GM20000 (cell line): ENCODE measurements at regions not wholly inside any gene's neighbourhood (a gene's known extent, or its start where the extent isn't known, plus 50 kb on each side); places are given as distances from the start of the nearest gene placed in this dataset.

Experiments used
- DNase-seq: peaks from one replicate; pipeline ENCODE4 v3.0.0; 2012; ENCODE audit warnings: low spot score
- TF ChIP-seq, protein P1 (sequence below): IDR thresholded peaks from 2 replicates; pipeline ENCODE4 v1.5.1; 2012; ENCODE audit warnings: mild to moderate bottlenecking, control low read depth; ENCODE audit errors: extremely low read depth, missing control alignments

DNA sequence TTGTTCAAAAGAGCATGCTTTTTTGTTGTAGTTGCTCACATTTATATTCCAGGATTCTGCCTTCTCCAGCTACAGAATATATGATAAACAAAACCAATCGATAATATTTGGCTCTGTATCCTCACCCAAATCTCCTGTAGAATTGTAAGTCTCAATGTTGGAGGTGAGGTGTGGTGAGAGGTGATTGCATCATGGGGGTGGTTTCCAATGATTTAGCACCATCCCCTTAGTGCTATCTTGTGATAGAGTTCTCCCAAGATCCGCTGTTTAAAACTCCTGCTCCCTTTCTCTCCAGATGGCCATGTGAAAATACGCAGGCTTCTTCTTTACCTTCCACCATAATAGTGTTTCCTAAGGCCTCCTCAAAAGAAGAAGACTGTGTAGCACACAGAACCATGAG lies 98.7 kb upstream of the SCN7A start:
- DNase-seq = no peak
- TF ChIP-seq, protein P1, sequence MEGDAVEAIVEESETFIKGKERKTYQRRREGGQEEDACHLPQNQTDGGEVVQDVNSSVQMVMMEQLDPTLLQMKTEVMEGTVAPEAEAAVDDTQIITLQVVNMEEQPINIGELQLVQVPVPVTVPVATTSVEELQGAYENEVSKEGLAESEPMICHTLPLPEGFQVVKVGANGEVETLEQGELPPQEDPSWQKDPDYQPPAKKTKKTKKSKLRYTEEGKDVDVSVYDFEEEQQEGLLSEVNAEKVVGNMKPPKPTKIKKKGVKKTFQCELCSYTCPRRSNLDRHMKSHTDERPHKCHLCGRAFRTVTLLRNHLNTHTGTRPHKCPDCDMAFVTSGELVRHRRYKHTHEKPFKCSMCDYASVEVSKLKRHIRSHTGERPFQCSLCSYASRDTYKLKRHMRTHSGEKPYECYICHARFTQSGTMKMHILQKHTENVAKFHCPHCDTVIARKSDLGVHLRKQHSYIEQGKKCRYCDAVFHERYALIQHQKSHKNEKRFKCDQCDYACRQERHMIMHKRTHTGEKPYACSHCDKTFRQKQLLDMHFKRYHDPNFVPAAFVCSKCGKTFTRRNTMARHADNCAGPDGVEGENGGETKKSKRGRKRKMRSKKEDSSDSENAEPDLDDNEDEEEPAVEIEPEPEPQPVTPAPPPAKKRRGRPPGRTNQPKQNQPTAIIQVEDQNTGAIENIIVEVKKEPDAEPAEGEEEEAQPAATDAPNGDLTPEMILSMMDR = no peak

DNA sequence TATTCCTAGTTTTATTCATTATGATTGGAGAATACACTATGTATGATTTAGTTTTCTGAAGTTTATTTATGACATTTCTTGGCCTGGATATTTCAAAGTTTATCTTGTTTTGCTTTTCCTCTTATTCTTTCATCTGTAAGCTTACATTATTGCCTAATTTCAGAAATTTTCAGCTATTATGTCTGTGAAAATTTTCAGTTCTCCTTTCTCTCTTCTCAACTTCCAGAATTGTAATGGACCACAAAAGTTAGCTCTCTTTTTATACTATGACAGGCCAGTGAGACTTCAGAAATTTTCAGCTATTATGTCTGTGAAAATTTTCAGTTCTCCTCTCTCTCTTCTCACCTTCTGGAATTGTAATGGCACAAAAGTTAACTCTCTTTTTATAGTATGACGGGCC lies 97.2 kb upstream of the SCN7A start:
- no peak for DNase-seq
- TF ChIP-seq, protein P1 = no peak

DNA sequence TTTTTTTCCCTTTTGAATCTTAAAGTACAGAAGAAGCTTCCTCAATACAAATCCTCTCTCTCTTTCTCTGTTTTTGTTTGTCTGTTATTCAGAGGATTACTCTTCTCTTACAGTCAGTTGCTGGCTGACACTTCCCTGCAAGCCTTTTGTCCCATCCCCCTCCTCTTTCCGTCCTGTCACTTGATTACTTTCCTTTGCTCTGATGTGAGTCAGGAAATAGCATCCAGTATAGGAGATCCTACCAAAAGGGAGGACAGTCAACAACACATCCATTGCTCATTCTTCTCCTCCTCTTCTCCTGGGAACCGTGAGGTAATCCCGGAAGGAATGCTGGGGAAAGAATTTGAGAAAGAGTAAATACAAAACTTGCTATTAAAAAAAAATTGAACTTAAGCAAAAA lies 79.3 kb upstream of the SCN7A start:
- no peak for DNase-seq

DNA sequence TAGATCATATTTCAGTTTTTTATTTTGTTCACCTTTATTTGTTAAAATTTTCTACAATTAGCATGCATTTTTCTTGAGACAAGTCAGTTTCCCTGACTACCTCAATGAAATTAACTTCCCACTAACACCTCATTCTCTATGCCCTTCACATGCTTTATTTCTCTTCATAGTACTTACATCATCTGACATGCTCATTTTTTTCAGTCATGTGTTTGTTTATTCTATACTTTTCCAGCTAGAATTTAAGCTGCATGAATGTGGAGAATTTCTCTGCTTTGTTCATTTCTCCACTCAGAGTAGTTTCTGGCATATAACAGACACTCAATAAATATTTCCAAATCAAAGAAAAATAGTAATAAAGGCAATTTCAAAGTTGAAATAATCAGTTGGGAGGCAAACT lies 78.9 kb upstream of the SCN7A start:
- no peak for DNase-seq
- TF ChIP-seq, protein P1 = no peak

More for the DNA sequence above, 79.3 kb upstream of the SCN7A start:
- TF ChIP-seq, protein P1 = no peak

DNA sequence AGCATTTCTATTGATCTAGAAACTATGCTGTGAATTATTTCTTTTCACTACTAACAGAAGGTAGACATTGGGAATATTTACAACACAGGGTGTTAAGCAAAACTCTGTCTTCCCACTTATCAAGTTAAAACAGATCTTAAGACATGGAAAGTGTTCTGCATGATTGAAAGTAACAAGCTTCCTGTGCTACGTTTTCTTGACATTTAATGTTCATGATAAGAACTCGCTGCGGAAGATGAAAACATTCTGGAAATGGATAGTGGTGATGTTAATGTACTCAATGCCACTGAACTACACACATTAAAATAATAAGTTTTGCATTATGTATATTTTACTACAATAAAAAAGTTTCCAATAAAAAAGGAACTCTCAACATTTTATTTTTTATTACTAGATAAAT lies 74.4 kb upstream of the SCN7A start:
- TF ChIP-seq, protein P1 = no peak

DNA sequence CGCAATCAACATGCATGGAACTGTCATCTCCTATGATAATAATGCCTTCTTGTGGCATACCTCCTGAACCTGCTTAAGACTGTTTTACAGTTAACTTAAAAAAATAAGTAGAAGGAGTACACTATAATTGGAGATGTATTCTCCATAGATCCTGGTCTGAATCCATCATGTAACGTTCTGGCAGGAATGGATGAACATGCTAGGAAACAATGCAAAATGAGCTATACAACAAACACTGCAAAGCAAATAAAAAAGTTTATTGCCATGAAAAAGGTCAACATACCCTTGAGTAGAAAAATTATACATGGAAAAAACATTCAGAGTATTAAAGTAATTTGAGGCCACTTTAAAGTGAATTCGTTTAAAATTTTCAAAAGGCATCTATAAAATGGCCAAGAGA lies 71.5 kb upstream of the SCN7A start:
- TF ChIP-seq, protein P1 = no peak
- DNase-seq = no peak

More for the DNA sequence above, 74.4 kb upstream of the SCN7A start:
- DNase-seq = no peak

DNA sequence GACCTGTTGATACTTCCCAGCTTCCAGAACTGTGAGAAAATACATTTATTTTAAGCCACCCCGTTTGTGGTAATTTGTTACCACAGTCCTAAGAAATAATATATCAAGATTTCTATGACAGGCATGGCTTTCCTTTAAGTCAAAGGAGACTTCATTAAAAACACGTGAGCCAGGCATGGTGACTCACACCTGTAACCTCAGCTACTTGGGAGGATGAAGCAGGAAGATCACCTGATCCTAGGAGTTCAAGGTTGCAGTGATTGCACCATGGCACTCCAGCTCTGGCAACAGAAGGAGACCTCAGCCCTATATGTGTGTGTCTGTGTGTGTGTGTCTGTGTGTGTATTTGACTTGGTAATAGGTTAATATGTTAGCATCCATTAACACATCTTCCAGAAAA lies 69.8 kb upstream of the SCN7A start:
- TF ChIP-seq, protein P1 = no peak
- DNase-seq = no peak
